ENCODE measurements at regions not wholly inside any gene's neighbourhood (a gene's known extent, or its start where the extent isn't known, plus 50 kb on each side); places are given as distances from the start of the nearest gene placed in this dataset.

DNA sequence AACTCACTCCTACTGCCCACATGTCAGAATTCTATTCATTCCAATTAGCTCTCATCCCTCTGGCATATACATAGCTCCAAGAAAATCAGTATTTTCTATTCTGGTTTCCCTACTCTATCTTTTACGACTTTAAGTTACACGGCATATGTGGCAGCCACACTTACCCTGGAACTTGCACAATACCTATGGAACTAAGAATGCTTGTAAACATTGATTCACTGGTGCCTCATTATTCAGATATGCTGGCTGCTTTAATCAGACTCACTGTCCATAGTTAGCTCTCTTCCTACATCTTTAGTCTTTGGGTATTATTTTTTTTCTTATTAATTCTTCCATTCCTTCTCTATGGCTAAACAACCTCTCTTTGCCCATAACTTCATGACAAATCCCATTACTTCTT is 1519.9 kb upstream of the ACVR2A start:
- no peak for DNase-seq

DNA sequence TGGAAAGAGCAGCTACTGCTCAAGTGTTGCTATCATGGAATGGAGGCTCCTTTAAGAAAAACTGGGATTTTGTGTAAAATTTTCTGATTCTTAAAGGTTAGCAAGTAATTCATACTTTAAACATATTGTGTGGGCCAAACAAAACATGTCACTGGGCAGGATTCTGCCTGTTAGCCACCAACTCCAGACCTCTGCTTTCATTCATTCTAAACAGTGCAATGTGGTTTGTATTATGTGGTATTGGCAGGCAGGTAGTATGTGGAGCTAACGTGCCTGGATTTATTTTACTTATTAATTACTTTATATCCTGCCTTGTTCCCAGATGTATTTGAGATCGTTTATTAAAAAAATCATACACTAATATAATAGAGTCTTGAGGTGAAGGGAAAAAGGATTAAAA is 1521.3 kb upstream of the ACVR2A start:
- no peak for DNase-seq

DNA sequence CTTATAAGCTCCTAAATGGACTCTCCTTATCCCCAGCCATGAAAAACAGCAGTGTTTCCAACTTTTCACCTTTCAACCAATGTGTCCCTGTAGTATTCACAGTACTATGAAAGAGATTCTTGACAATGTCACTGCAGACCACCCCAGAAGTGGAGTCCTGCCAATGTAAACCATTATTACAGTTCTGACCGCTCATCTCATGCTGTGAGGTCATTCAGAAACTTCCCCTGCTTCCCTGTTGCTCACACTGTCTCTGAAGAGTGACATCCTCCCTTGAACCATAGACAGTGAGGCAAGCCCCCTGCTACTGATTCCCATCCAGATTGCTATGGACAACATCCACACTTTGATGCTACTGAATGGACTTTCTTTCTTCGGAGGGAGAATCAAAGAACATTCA is 1523.7 kb upstream of the ACVR2A start:
- peak in 2 of 3 donors; percentile 11 to 17 for DNase-seq

DNA sequence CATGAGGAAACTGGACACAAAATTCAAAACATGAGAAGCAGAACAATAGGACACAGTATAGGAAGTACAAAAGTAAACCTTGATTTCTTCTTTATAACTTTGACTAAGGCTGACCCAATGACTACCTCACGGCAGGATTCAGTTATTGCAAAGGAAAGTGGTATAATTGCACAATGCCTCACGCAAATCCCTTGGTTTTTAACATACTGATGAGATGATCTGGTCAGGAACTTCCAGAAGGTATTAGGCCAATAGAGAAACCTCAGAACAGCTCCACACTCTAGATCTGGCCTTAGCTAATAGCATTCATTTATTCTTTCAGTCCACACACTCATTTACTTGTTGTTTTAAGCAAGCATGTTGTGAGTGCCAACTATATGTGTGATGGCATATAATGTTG is 1526.9 kb upstream of the ACVR2A start:
- peak; percentile 5 to 40 (median 16) for DNase-seq

DNA sequence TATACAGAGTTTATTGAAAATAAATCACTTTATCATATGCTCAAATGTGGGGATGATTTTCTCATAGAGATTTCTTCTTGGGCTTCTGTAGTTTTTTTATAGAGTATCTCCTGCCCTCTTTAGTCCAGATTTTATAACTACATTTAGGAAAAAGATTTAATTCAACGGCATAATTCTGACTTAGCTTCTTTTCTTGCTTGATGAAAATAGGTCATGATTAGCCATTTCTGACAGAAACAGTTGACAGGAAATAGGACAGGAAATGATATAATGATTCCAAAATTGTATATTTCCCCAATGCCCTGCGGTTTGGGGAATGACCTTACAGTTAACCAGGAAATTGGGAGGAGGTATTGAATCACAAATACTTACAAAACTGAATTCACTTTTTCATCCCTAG is 1531.9 kb upstream of the ACVR2A start:
- DNase-seq, result peak; percentile 37 to 79 (median 67)

DNA sequence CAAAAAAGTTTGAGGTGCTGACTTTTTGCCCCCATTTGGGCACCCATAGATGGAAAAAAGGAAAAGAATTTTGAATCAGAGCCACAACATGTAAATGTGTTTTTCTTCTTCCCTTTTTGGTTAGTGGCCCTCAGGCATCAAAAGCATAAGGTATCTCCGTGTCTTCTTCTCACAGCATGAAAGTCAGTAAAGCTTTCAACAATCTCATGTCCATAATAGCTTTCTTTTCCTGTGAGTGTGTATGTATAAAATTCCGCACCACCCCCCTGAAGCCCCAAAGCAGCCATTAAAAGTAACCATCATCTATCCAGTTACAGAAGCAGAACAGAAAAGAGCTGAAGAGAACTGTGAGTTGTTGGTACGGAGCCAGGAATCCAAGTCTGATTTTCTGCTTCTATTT is 1539.7 kb upstream of the ACVR2A start:
- no peak for DNase-seq

DNA sequence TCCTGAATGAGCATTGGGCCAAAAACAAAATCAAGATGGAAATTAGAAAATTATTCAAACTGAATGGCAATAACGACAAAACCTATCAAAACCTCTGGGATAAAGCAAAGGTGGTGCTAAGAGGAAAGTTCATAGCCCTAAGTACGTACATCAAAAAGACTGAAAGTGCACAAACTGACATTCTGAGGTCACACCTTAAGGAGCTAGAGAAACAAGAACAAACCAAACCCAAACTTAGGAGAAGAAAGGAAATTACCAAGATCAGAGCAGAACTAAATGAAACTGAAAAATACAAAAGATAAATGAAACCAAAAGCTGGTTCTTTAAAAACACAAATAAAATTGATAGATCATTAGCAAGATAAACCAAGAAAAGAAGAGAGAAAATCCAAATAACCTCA is 1543.5 kb upstream of the ACVR2A start:
- no peak for DNase-seq

DNA sequence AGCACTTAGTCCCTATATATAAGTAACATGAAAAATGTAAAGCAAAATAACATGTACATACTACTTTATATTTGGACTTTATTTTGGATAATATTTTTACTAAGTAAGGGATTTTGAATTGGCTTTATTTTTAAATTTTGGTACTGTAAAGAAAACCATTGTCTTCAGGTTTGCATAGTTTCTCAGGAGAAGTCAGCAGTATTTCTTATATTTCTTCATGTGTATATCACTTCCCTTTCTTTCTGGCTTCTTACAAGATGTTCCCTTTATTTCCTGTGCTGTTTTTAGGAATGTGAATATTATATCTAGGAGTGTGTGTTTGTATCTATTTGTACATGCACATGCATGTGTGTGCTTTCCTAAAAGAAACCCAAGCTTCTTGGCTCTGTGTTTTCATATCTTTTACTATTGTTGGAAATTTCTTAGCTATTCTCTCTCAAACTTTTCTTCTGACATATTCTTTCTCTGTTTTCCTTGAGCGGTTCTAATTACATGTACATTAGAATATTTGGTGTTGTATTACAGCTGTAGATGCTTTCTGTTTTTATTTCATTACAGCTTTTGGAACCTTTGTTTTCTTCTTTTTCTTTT is 1549.7 kb upstream of the ACVR2A start:
- DNase-seq, result peak in 1 of 3 donors; percentile 5

DNA sequence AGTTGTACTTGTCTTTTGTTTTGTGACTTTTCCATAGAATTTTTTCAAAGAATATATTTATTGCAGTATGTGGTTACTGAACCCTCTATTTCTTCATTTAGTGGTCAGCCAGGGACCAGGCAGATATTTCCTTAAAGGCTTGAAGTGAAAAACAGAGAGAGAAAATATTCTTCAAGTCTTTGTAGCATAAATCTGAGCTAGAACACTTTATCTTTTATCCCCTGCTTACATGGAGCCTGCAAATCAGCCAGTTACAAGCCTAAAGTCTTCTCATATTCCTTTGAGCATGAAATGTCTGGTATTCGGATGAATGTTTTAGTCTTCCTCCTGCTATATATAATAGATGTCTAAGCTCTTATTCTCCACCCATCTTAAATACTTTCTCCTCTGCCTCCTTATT is 1557.5 kb upstream of the ACVR2A start:
- DNase-seq, result no peak

DNA sequence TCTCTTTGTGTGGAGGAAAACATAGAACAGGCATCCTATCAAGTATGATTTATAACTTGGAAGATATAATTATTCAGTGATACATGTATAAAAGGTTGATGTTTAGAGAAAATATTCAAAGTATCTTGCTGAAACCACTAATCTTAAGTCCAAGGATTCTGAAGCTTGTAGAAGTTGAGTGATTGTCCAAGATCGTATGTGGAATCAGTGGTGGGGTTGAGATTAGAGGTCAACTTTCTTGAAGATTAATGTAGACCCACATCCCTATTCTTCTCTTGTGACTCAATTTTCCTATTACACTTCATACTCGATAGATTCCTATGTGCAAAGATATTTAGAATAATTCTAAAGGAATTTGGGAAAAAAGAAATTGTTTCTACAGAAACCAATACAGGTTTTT is 1565.9 kb upstream of the ACVR2A start:
- DNase-seq, result no peak

DNA sequence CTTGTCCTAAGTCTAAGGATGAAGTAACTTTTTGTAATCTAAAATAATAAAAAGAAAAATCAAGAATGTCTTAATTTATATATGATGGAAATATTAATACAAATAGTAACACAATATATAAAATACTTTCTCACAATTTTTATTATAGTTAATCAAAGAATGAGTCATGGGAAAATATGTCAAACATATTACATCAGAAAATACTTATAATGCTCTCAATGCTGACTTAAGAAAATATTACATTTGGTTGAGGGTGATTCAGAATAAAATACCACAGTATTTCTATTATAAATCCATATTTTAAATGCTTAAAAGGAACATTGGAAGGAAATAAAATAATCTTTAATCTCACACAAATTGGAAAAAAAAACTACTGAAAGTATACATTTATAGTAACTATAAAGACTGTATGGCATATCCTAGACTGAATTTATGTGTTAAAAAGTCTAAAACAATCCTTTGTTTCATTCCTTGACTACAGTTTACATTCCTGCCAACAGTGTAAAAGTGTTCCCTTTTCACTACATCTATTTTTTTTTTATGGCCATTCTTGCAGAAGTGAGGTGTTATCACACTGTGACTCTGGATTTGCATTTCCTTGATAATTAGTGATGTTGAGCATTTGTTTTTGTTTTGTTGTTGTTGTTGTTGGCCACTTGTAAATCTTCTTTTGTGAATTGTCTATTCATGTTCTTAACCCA is 1573.5 kb upstream of the ACVR2A start:
- no peak for DNase-seq

DNA sequence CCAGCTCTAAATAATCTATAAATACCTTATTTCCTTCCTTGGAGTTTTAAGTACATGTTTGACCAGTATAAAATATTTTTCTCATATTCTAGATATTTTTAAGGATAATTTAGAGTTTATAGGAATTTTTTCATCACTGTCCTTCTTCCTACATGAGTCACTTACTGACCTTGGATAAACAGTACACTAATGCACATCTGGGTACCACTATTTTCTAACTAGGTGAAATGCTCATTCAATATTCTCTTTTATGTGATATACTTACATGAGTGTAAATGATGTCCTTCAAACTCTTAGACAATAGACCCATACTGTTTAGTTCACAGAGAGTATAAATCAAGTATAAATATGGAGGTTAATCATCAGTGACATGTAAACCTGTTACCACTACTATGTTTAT is 1574.2 kb upstream of the ACVR2A start:
- DNase-seq, result no peak

DNA sequence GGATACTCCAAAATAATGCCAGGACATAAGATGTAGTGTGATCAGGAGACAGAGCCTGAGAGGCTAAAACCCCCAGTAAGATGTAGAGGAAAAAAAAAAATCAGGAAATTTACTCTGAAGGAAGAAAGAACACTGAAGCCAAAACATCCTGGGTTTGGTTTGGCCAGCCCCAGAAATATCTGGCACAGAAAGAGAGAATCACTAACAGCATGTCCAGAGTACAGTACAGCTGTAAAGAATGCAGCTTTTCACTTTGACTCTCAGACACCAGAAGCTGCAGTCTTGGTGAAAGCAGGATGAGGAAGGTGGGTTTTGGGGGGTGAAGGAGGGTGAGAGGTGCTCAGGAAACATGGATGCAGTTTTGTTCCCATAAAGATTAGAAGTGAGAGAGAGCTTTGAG is 1577.7 kb upstream of the ACVR2A start:
- no peak for DNase-seq

DNA sequence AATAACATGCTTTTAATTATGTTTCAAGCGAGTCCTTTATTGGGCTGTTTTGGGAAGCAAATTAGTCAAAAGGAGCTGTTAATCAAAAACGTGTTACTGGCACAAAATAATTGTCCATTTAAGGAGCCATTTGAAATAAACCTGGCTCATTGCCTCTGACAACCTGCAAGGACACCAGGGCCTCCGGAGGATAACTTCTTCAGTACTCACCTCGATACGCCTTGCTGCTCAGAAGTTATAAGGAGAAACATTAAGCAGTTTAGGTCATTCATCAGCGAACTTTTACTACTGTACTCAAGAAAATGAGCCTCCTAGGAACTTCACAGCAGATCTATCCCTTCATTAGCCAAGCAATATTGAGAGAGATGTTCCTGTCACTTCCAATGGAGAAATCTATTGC is 1579.2 kb upstream of the ACVR2A start:
- no peak for DNase-seq

DNA sequence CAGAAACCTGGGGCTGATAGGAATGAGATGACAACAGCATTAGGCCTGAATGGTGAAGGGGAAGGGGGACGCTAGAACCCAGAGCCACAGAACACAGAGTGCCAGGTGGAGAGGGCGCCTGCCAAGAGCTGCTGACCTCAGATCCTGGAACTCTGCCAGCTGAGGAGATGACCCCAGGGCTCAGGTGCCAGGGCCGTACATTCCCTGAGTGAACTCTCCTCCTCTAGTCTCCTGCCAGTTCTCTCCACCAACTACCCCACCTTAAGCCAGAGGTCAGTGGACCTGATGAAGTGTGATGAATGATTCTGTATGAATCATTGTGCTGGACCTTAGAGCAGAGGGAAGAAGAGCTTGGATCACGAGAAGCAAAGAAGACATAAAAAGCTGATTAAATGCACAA is 1582.2 kb upstream of the ACVR2A start:
- no peak for DNase-seq

DNA sequence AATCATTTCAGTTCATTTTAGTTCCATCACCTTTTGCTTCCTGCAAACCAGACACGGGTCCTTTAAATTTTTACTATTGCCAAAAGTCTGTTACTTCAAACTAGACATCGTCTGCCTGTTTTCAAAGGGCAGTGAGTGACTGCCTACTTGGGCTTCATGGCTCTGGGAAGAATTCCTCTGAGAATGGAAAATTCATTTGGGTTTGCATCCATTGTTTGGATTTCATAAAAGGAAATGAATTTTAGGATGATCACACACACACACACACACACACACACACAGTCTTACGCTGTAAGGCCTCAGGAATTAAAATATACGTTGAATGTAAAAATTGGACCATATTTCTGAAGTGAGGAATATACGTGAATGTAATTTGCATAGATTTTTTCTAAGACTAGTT is 1584.3 kb upstream of the ACVR2A start:
- DNase-seq, result no peak

DNA sequence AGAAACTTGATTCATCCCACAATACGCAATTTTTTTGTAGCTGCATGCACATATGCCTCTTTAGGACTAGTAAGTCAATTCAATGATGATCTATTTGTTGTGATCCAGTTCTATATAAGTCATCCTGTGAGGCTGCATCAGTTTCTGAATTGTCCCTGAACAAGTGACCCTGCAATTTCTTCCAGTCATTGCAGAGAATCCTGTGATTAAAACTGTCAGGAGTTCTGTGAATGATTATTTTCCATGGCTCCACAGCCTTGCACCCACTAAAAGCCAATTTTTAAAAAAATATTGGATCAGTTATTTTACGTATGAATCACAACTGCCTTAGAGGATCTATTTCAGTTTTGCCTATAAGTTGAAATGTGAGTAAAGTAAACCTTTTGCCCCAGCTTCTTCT is 1585.0 kb upstream of the ACVR2A start:
- DNase-seq, result no peak

DNA sequence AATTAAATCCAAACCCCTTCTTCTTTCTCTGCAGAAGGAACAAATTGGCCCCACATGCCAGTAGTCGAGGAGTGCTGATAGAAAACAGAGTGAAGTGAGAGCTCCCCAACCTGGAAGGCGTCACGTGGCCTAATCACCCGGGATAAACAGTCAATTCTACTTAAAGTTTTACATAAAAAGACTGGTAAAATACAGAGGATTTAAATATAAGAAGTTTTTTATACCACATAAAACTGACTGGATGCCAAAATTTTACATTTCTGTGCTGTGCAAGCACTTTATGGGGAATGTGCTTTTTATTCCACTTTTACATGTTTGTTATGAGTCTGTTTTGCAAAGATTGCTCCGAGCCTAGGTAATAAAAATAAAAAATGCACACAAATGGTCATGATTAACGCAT is 1586.8 kb upstream of the ACVR2A start:
- no peak for DNase-seq

DNA sequence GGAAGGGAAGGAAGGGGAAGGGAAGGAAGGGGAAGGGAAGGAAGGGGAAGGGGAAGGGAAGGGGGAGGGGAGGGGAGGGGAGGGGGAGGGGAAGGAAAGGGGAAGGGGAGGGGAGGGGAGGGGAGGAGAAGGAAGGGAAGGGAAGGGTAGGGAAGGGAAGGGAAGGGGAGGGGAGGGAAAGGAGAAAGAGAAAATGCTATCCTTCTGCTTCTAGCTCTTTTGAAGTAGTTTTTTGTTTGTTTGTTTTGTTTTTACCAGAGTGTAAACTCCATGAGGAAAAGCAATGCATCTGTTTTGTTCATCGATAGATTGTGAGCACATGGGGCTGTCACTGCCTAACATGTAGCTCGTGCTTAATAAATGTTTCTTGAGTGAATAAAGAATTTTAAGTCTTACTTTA is 1592.7 kb upstream of the ACVR2A start:
- DNase-seq, result no peak

DNA sequence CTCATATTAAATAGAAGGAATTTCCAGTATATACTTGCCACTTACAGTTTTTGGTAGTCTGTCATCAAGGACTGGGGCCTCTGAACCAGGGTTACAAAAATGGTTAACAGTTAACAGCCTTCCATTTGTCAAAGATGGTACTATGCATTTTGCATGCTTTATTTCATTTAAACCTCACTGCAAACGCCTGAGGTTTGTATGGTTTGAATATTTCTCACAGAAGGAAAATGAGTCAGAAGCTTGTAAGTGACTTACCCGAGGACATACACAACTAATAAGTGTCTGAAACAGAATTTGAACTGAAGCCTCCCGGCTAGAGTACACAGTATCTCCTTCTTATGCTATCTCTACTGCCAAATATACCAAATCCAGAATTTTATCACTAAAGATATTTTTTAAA is 1593.5 kb upstream of the ACVR2A start:
- no peak for DNase-seq

DNA sequence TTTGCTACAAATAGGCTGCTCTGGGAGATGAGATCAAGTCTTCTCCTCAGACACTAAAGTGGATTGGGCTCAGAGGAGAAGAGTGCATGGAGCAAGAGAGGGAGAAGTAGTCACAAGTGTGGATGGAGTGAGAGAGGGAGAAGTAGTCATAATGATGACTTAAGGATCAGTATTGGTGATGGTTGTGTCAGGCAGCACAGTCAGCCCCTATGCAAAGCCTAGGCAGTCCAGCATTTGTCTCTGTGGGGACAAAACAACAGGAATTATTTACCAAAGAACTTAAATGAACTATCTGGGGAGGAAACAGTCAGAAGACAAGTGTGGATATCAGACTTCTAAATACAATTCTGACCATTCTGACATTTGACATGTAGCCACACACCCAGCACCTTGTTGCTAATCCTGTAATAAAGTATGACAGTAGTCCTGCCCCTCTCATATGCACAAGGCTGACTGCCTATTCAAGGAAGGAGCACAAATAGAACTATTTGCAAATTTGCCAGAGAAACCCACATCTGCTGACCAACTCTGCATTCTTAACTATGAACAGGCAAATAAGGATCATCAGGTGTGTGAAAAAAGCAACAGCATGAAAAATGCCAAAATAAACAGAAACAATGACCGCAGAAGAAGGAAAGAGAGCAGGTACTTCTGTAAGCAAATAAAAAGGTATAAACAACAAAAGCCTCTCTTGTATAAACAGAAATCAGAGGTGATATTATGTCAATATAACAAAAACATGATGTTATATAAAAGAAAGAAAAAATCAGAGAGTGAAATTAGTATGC is 1597.9 kb upstream of the ACVR2A start:
- DNase-seq, result no peak

DNA sequence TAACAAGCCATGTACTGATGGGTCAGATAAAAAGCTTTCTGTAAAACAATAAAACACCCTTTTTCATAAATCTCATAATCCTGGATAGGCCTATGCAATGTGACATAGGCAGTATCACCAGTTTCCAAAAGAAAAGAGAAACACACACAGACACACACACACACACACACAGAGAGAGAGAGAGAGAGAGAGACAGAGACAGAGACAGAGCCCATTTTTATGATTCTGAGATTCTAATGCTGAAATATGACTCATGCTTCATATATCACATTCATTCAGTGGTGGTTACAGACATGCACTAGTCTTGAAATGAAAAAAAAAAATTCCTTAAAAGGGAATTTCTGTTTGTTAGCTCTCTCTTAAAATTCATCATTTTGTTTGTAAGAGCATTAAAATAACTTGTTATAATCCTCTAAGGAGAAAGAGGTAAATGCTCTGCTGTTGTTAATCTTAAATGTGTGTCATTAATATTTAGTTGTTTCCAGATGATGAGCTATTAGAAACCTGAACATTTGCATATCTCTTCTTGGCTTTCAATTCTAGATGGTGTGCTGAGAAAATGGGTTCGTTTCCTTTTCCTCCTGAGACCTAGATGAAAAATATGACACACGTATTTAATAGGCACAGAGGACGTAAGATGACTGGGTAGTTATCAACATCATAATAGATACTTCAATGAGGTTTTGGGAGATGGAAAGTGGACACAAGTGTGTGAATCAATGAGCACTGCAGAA is 1598.7 kb upstream of the ACVR2A start:
- DNase-seq, result no peak

DNA sequence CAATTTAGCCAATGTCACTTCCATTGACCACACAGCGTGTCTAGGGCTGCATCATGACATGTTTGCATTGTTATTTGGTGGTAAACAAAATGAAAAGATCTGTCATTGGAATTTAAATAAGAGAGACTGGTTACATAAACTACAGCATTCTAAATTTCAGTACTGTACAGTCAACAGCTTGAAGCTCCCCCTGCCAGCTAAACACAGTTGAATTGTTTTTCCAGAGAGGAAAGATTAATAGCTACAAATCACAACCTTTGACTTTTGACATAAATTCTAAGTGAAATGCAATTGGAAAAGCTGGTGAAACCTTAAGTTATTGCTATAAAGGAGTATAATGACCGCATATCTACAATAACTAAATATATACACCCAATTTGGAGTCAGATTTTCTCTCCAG is 1600.0 kb upstream of the ACVR2A start:
- DNase-seq, result no peak

DNA sequence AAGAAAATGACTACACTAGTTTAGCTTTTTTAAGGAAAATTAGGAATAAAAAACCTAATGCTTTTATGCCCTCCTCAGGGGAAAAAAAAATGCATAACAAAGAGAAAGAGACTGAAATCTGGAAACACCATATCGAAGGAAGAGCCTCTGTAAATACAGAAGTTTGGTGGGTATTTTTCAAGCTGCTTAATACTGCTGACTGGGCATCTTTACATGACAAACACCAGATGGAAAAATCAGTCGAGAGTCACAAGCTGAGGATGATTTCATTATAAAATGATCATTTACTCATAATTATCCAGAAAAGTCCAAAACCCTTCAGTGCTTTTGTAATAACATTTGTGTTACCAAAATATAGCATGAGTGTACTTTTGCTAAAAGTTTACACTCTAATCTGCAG is 1600.7 kb upstream of the ACVR2A start:
- no peak for DNase-seq

All from suppressor macrophage treated with lipopolysaccharide for 1 hour (primary cell).